ENCODE measurements at regions not wholly inside any gene's neighbourhood (a gene's known extent, or its start where the extent isn't known, plus 50 kb on each side); places are given as distances from the start of the nearest gene placed in this dataset.

- TF ChIP-seq REST (IDR thresholded peaks at IDR 0.05; ENCODE audit: unreplicated experiment) (no peak), EZH2 (IDR thresholded peaks at IDR 0.05; ENCODE audit: low read depth, unreplicated experiment) (no peak), EZH2phosphoT487 (IDR thresholded peaks at IDR 0.05; ENCODE audit: unreplicated experiment) (no peak), ZNF114 (CRISPR knock-in tag; IDR thresholded peaks at IDR 0.05) (no peak), JUNB (IDR thresholded peaks at IDR 0.05; ENCODE audit: unreplicated experiment) (no peak)
Observed at GRCh38 chr4:17265139-17265538, 246.8 kb downstream of the QDPR start (continued).

- H2AFZ ChIP-seq = no peak overlapping the region
- Mint-ChIP-seq H3K9me3 (no peaks in the 10 kb centered on the region), H3K36me3 (ENCODE audit: low read depth) (no peaks in the 10 kb centered on the region), H3K4me1 (peaks cover 6% of the 10 kb centered on the region; the same call in 1 of the 3 replicates), H3K27me3 (ENCODE audit: insufficient read depth, low read depth, poor library complexity) (peaks cover 1% of the 10 kb centered on the region), H3K4me3 (no peak overlapping the region), H3K27ac (no peak overlapping the region)
- no peaks in the 10 kb centered on the region for H3K27me3 ChIP-seq (ENCODE audit: insufficient read depth)
- H3K4me1 ChIP-seq (ENCODE audit: insufficient read depth) = peaks cover 9% of the 10 kb centered on the region
- no peaks in the 10 kb centered on the region for H3K36me3 ChIP-seq (ENCODE audit: insufficient read depth)
- H3K79me2 ChIP-seq (replicated peaks; ENCODE audit: insufficient read depth) = no peaks in the 10 kb centered on the region
- H3K27ac ChIP-seq (ENCODE audit: low read depth) = no peak overlapping the region
- DNase-seq (ENCODE audit: low spot score) = no peak
- TF ChIP-seq CREB1 (CRISPR knock-in tag; IDR thresholded peaks at IDR 0.05; ENCODE audit: low read depth) = no peak
- H3F3A ChIP-seq (replicated peaks; ENCODE audit: low read depth) = no peaks in the 10 kb centered on the region
- H3K4me3 ChIP-seq = no peak overlapping the region
- no peaks in the 10 kb centered on the region for H4K20me1 ChIP-seq (replicated peaks; ENCODE audit: insufficient read depth)
- H3K4me2 ChIP-seq = no peak overlapping the region
- no peak for ATAC-seq
- peaks cover 5% of the 10 kb centered on the region; the same call in 1 of the 2 replicates for H3K9me2 ChIP-seq (ENCODE audit: insufficient read depth)
Observed at GRCh38 chr4:17260166-17260907, 251.6 kb downstream of the QDPR start.

- no peak for ATAC-seq
- Histone ChIP-seq H3K36me3 (ENCODE audit: insufficient read depth) (no peaks in the 10 kb centered on the region), H3K4me1 (ENCODE audit: insufficient read depth) (peaks cover 9% of the 10 kb centered on the region; the same call in 1 of the 2 replicates), H3K4me3 (no peak overlapping the region), H3K9me2 (ENCODE audit: insufficient read depth) (peaks cover 5% of the 10 kb centered on the region), H3K27me3 (ENCODE audit: insufficient read depth) (no peaks in the 10 kb centered on the region), H4K20me1 (replicated peaks; ENCODE audit: insufficient read depth) (no peaks in the 10 kb centered on the region), H3K4me2 (no peak overlapping the region), H3K79me2 (replicated peaks; ENCODE audit: insufficient read depth) (no peaks in the 10 kb centered on the region), H3F3A (replicated peaks; ENCODE audit: low read depth) (no peaks in the 10 kb centered on the region), H3K27ac (ENCODE audit: low read depth) (no peak overlapping the region), H2AFZ (no peak overlapping the region)
- H3K4me1 Mint-ChIP-seq = peaks cover 6% of the 10 kb centered on the region; the same call in 1 of the 3 replicates
- H3K4me3 Mint-ChIP-seq = no peak overlapping the region
- no peak for DNase-seq (ENCODE audit: low spot score)
- no peaks in the 10 kb centered on the region for H3K36me3 Mint-ChIP-seq (ENCODE audit: low read depth)
- TF ChIP-seq REST (IDR thresholded peaks at IDR 0.05; ENCODE audit: unreplicated experiment) = no peak
- TF ChIP-seq NANOG (IDR thresholded peaks at IDR 0.05; ENCODE audit: borderline replicate concordance) = no peak
- no peak for TF ChIP-seq CREB1 (CRISPR knock-in tag; IDR thresholded peaks at IDR 0.05; ENCODE audit: low read depth)
- TF ChIP-seq ETS1 (IDR thresholded peaks at IDR 0.05) = no peak
- no peak for TF ChIP-seq EZH2phosphoT487 (IDR thresholded peaks at IDR 0.05; ENCODE audit: unreplicated experiment)
- H3K27me3 Mint-ChIP-seq (ENCODE audit: insufficient read depth, low read depth, poor library complexity) = peaks cover 3% of the 10 kb centered on the region
- H3K9me3 Mint-ChIP-seq = no peaks in the 10 kb centered on the region
- no peak overlapping the region for H3K27ac Mint-ChIP-seq
Observed at GRCh38 chr4:17258106-17258505, 253.8 kb downstream of the QDPR start.

All from GM23338 (cell line).